K562 (cell line): ENCODE measurements at regions not wholly inside any gene's neighbourhood (a gene's known extent, or its start where the extent isn't known, plus 50 kb on each side); places are given as distances from the start of the nearest gene placed in this dataset.
"Not testable (repeated sequence)": the region's sequence is repeated elsewhere in the genome, so short reads cannot be mapped to it uniquely, and the experiment has no call there.

Source experiments
- ATAC-seq: fragments of 200-7000 bp; cut with Tn5 transposase; 3 replicates; pipeline ENCODE4 v1.9.1; 2020; ENCODE audit warnings: moderate library complexity
- BruUV-seq: library from RNA; stranded (reverse); fragments of 400-500 nt; replicated peaks from 2 replicates; lab custom pipeline; 2021; lab: Mats Ljungman, UMichigan
- CTCF ChIA-PET: fragments of 300-600 bp; formaldehyde crosslinking; extraction: SDS; loops from one replicate; lab custom pipeline; 2021; ENCODE audit warnings: low intra/inter-chr PET ratio; lab: Yijun Ruan, JAX
- POLR2A ChIA-PET: fragments of 300-600, 350-650 bp; sonication (Branson Sonifier 250); formaldehyde crosslinking; extraction: SDS; loops from one replicate; lab custom pipeline; 2021; ENCODE audit warnings: antibody characterized with exemption, inconsistent platforms; lab: Yijun Ruan, JAX
- DNase-seq, 4 experiments: peaks; one replicate each; pipeline versions ENCODE4 v3.0.0 to v3.0.0-alpha.2; 2011 to 2018; ENCODE audit warnings: low spot score in 3 of 4, mixed read lengths in 3 of 4; ENCODE audit errors: extremely low read depth in 1 of 4
- FAIRE-seq: peaks from 2 replicates; lab custom pipeline; 2011; peaks lifted over from hg19 to GRCh38; lab: Jason Lieb, UNC
- H2AFZ ChIP-seq: 2 replicates; pipeline ENCODE4 v1.6.0; 2011; ENCODE audit warnings: low read depth, low read length, control low read depth, inconsistent platforms
- H3K27ac ChIP-seq: fragments of 200-600 bp; 3 replicates; pipeline ENCODE4 v1.8.0; 2011; ENCODE audit warnings: low read depth, mild to moderate bottlenecking, control low read depth, inconsistent platforms, low read length, moderate library complexity, mixed read lengths; ENCODE audit errors: extremely low read depth
- H3K27me3 ChIP-seq, 2 experiments: fragments of 300-600 bp in 1 of 2; 2 replicates in 1 of 2; 3 replicates in 1 of 2; pipeline versions ENCODE4 v1.6.0 to v1.8.0; 2011; ENCODE audit warnings: inconsistent platforms in 2 of 2, low read length in 2 of 2, mild to moderate bottlenecking in 1 of 2, mixed read lengths in 1 of 2, moderate library complexity in 1 of 2; ENCODE audit not compliant: control insufficient read depth in 2 of 2, insufficient read depth in 2 of 2
- H3K36me3 ChIP-seq: fragments of 300-600 bp; 3 replicates; pipeline ENCODE4 v1.8.0; 2011; ENCODE audit warnings: mild to moderate bottlenecking, low read length, inconsistent platforms; ENCODE audit not compliant: control insufficient read depth, insufficient read depth
- H3K4me1 ChIP-seq, 2 experiments: fragments of 200-600 bp in 1 of 2; replicated peaks in 1 of 2; 2 replicates in 1 of 2; 3 replicates in 1 of 2; pipeline versions ENCODE4 v1.5.1 to v1.8.0; 2011; ENCODE audit warnings: inconsistent platforms in 2 of 2, low read length in 2 of 2, mild to moderate bottlenecking in 1 of 2, mixed read lengths in 1 of 2, moderate library complexity in 1 of 2; ENCODE audit not compliant: control insufficient read depth in 2 of 2, insufficient read depth in 2 of 2
- H3K4me2 ChIP-seq: 2 replicates; pipeline ENCODE4 v1.6.1; 2011; ENCODE audit warnings: low read length, control low read depth, inconsistent platforms, mixed read lengths; ENCODE audit not compliant: insufficient read depth
- H3K4me3 ChIP-seq: fragments of 200-600 bp; sonication (generic), shearing (Covaris generic); 2 replicates; pipeline ENCODE4 v1.5.1; 2016; ENCODE audit warnings: control low read depth, inconsistent platforms
- H3K79me2 ChIP-seq: fragments of 200-600 bp; 3 replicates; pipeline ENCODE4 v1.8.0; 2011; ENCODE audit warnings: low read length, inconsistent platforms; ENCODE audit not compliant: control insufficient read depth, insufficient read depth
- H3K9ac ChIP-seq, 2 experiments: 2 replicates each; pipeline versions ENCODE4 v1.6.0 to v1.6.1; 2011; ENCODE audit warnings: low read depth in 2 of 2, low read length in 2 of 2, control low read depth in 1 of 2, inconsistent platforms in 1 of 2, mild to moderate bottlenecking in 1 of 2, mixed read lengths in 1 of 2; ENCODE audit not compliant: insufficient read depth in 1 of 2
- H3K9me1 ChIP-seq: one replicate; pipeline ENCODE4 v1.6.0; 2011; ENCODE audit warnings: inconsistent platforms, mild to moderate bottlenecking, low read length, moderate library complexity; ENCODE audit not compliant: control insufficient read depth, insufficient read depth
- H3K9me3 ChIP-seq: replicated peaks from 2 replicates; pipeline ENCODE4 v1.5.1; 2011; ENCODE audit warnings: low read depth, low read length, inconsistent platforms; ENCODE audit not compliant: control insufficient read depth, insufficient read depth
- H4K20me1 ChIP-seq: replicated peaks from 2 replicates; pipeline ENCODE4 v1.6.1; 2011; ENCODE audit warnings: low read length, inconsistent platforms, mixed read lengths; ENCODE audit not compliant: control insufficient read depth, insufficient read depth
- CBFA2T2 ChIP-seq: fragments of 450-650 bp; conservative IDR thresholded peaks from 2 replicates; pipeline ENCODE4 v1.6.1; 2017; ENCODE audit warnings: mild to moderate bottlenecking
- CBX5 ChIP-seq: IDR thresholded peaks from 2 replicates; pipeline ENCODE4 v1.6.1; 2014; ENCODE audit warnings: low read depth, borderline replicate concordance
- FOXM1 ChIP-seq, 2 experiments: fragments of 450-650 bp in 1 of 2; sonication (generic) in 1 of 2; formaldehyde crosslinking in 1 of 2; IDR thresholded peaks; 2 replicates each; pipeline versions ENCODE4 v1.6.1 to v1.9.0; 2017 to 2022; ENCODE audit warnings: low read depth in 2 of 2, mild to moderate bottlenecking in 2 of 2, missing genetic modification reagents in 1 of 2, moderate library complexity in 1 of 2
- SMAD4 ChIP-seq: fragments of 250-450 bp; sonication (Bioruptor Pico); conservative IDR thresholded peaks from 2 replicates; pipeline ENCODE4 v1.8.0; 2021; ENCODE audit warnings: inconsistent platforms, mild to moderate bottlenecking, moderate library complexity
- WGBS: fragments of 100-300 bp; shearing (Covaris generic); methylation state at CpG from one replicate; pipeline ENCODE4 v1.1.6; 2016; ENCODE audit warnings: low coverage, mixed read lengths; ENCODE audit not compliant: insufficient coverage; ENCODE audit errors: missing lambda C conversion rate; 5-methylcytosine and 5-hydroxymethylcytosine counted together
- in situ Hi-C: fragments of 300-500 bp; cut with MboI; formaldehyde crosslinking; loops from 4 replicates; pipeline ENCODE4 v1.15.0; 2018; ENCODE audit warnings: inconsistent platforms, mixed read lengths
- intact Hi-C: fragments of 100-400 bp; cut with micrococcal nuclease; formaldehyde crosslinking; loops from 2 replicates; pipeline ENCODE4 v1.14.2; 2022
- TF ChIP-seq, protein P1 (sequence below): fragments of 450-650 bp; IDR thresholded peaks from one replicate; pipeline ENCODE4 v1.6.1; 2018; ENCODE audit warnings: mild to moderate bottlenecking, moderate library complexity; ENCODE audit not compliant: partially characterized antibody
- TF ChIP-seq, protein P2 (sequence below): fragments of 200-800 bp; sonication (Bioruptor generic); IDR thresholded peaks from 2 replicates; pipeline ENCODE4 v1.6.1; 2017; ENCODE audit warnings: missing genetic modification characterization, missing compliant biosample characterization

DNA sequence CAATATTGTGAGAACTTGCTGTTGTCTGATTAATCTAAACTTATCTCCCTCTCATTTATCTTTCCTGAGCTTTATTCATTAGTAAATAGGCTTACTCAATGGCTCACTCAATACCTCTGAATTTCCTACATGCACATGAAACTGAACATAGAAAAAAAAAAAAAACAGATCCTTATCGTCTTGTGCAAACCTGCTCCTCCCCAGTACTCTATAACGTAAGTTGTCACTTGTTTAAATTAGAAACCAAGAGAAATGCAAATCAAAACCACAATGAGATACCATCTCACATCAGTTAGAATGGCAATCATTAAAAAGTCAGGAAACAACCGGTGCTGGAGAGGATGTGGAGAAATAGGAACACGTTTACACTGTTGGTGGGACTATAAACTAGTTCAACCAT lies 96.1 kb downstream of the SLC25A46 start:
- H3K4me2 ChIP-seq, H3K27ac ChIP-seq, H3K4me3 ChIP-seq, H3K4me1 ChIP-seq, H2AFZ ChIP-seq, H3K27me3 ChIP-seq, in situ Hi-C loops, intact Hi-C loops, DNase-seq, H3K9me3 ChIP-seq, H4K20me1 ChIP-seq, POLR2A ChIA-PET, CTCF ChIA-PET, H3K9ac ChIP-seq, BruUV-seq, FAIRE-seq, H3K9me1 ChIP-seq, H3K79me2 ChIP-seq, H3K36me3 ChIP-seq, ATAC-seq: not testable (repeated sequence)
- 3% methylated on average over 4 of the region's 4 CpGs for WGBS

DNA sequence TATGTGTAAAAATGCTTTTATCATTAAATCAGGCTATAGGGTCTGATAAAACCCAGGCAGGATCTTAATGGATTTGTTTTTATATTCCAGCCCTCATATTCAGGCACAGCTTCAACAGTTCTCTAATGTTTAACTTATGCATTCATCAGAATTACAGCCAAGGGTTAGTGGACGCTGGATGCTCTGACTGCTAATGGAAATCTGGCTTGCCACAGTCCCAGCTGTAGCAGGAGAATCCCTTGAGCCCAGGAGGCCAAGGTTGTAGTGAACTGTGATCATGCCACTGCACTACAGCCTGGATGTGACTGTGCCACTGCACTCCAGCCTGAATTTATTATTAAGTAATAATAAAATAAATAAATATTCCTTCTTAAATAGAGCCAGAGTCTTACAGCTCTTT lies 98.0 kb downstream of the SLC25A46 start:
- no TSS peak for BruUV-seq

More for the DNA sequence above, 98.0 kb downstream of the SLC25A46 start:
- POLR2A ChIA-PET: no interaction called here
- H3K36me3 ChIP-seq: no peaks in the 10 kb centered on the region
- no peak overlapping the region for H2AFZ ChIP-seq
- no peak overlapping the region for H3K9ac ChIP-seq
- no peaks in the 10 kb centered on the region for H4K20me1 ChIP-seq
- FAIRE-seq (no peak), ATAC-seq (no peak), DNase-seq (no peak)
- no peak overlapping the region for H3K27ac ChIP-seq
- H3K4me3 ChIP-seq: no peak overlapping the region
- WGBS: 6% methylated on average over 1 of the region's 1 CpG
- H3K9me3 ChIP-seq: no peaks in the 10 kb centered on the region
- H3K79me2 ChIP-seq: no peaks in the 10 kb centered on the region
- TF ChIP-seq CBX5 (no peak), FOXM1 (IDR thresholded peaks at IDR 0.05; ENCODE audit: low read depth) (no peak), FOXM1 (CRISPR knock-in tag; IDR thresholded peaks at IDR 0.05; ENCODE audit: low read depth) (no peak), SMAD4 (CRISPR knock-in tag) (no peak), CBFA2T2 (no peak)
- TF ChIP-seq, protein P1, sequence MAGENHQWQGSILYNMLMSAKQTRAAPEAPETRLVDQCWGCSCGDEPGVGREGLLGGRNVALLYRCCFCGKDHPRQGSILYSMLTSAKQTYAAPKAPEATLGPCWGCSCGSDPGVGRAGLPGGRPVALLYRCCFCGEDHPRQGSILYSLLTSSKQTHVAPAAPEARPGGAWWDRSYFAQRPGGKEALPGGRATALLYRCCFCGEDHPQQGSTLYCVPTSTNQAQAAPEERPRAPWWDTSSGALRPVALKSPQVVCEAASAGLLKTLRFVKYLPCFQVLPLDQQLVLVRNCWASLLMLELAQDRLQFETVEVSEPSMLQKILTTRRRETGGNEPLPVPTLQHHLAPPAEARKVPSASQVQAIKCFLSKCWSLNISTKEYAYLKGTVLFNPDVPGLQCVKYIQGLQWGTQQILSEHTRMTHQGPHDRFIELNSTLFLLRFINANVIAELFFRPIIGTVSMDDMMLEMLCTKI: no peak
- TF ChIP-seq, protein P2, sequence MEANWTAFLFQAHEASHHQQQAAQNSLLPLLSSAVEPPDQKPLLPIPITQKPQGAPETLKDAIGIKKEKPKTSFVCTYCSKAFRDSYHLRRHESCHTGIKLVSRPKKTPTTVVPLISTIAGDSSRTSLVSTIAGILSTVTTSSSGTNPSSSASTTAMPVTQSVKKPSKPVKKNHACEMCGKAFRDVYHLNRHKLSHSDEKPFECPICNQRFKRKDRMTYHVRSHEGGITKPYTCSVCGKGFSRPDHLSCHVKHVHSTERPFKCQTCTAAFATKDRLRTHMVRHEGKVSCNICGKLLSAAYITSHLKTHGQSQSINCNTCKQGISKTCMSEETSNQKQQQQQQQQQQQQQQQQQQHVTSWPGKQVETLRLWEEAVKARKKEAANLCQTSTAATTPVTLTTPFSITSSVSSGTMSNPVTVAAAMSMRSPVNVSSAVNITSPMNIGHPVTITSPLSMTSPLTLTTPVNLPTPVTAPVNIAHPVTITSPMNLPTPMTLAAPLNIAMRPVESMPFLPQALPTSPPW (CRISPR knock-in tag): no peak
- H3K9me1 ChIP-seq: no peaks in the 10 kb centered on the region
- H3K27me3 ChIP-seq: no peaks in the 10 kb centered on the region
- in situ Hi-C loops (no loop called here), intact Hi-C loops (no loop called here)
- H3K4me1 ChIP-seq: no peaks in the 10 kb centered on the region
- CTCF ChIA-PET: no interaction called here
- H3K4me2 ChIP-seq: no peak overlapping the region
